GM21447 (cell line): ENCODE measurements at regions not wholly inside any gene's neighbourhood (a gene's known extent, or its start where the extent isn't known, plus 50 kb on each side); places are given as distances from the start of the nearest gene placed in this dataset.
"Not testable (repeated sequence)": the region's sequence is repeated elsewhere in the genome, so short reads cannot be mapped to it uniquely, and the experiment has no call there.

Experiments used
- ATAC-seq: cut with Tn5 transposase; IDR thresholded peaks from one replicate; pipeline ENCODE4 v1.9.1; 2021; ENCODE audit not compliant: unreplicated experiment

- ATAC-seq = no peak
Observed at GRCh38 chr2:31813016-31813415, 197.8 kb downstream of the MEMO1 start.

- peak; percentile 99 for ATAC-seq
Observed at GRCh38 chr2:31812051-31812798, 198.6 kb downstream of the MEMO1 start.

GRCh38 chr2:31811482-31811881 is 199.3 kb downstream of the MEMO1 start:
- no peak for ATAC-seq

GRCh38 chr2:31810200-31810917 is 200.4 kb downstream of the MEMO1 start:
- no peak for ATAC-seq

DNA sequence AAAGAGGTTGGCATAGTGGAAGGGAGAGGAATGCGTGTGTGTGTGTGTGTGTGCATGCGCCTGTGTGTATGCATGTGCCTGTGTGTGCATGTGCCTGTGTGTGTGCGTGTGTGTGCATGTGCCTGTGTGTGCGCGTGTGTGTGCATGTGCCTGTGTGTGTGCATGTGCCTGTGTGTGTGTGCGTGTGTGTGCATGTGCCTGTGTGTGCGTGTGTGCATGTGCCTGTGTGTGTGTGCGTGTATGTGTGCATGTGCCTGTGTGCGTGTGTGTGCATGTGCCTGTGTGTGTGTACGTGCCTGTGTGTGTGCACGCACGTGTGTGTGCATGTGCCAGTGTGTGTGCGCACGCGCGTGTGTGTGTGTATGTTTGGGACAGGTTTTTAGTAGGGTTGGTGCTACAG is 205.1 kb downstream of the MEMO1 start:
- no peak for ATAC-seq

- ATAC-seq = not testable (repeated sequence)
Observed at GRCh38 chr2:31803481-31804153, 207.2 kb downstream of the MEMO1 start.

- ATAC-seq = no peak
Observed at GRCh38 chr2:31802711-31803110, 208.1 kb downstream of the MEMO1 start.

GRCh38 chr2:31799282-31799681 is 211.5 kb downstream of the MEMO1 start:
- ATAC-seq = not testable (repeated sequence)

- no peak for ATAC-seq
Observed at GRCh38 chr2:31788273-31788672, 207.5 kb upstream of the SRD5A2 start.

GRCh38 chr2:31785876-31786275 is 205.1 kb upstream of the SRD5A2 start:
- ATAC-seq = peak; percentile 83

DNA sequence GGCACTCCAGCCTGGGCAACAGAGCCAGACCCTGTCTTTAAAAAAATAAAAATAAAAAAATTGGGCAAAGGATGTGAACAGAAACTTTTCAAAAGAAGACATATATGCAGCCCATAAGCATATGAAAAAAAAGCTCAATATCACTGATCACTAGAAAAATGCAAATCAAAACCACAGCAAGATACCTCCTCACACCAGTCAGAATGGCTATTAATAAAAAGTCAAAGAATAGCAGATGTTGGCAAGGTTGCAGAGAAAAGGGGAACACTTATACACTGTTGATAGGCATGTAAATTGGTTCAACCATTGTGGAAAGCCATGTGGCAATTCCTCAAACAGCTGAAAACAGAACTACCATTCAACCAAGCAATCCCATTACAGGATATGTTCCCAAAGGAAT is 204.1 kb upstream of the SRD5A2 start:
- no peak for ATAC-seq

GRCh38 chr2:31783446-31784091 is 202.8 kb upstream of the SRD5A2 start:
- not testable (repeated sequence) for ATAC-seq

- no peak for ATAC-seq
Observed at GRCh38 chr2:31778153-31778552, 197.4 kb upstream of the SRD5A2 start.

GRCh38 chr2:31770741-31771140 is 190.0 kb upstream of the SRD5A2 start:
- ATAC-seq = no peak

GRCh38 chr2:31765078-31765945 is 184.6 kb upstream of the SRD5A2 start:
- ATAC-seq = no peak

DNA sequence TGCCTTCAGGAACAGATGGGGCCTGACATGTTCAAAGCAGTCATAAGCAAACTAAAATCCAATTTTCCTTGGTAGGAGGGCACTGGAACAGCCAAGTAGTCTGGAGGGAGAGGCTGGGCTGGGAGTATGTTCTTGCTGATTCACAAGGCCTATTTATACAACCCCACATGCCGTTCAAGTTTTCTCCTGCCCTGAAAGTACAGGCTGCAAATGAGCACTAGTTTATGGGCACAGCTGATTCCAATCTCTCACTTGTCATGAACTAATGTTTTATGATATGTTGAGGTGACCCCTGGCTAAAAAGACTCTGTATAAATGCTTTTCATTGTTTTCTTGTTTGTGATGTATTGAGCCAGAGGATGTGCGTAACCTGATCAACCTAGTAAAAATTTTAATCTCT is 183.4 kb upstream of the SRD5A2 start:
- no peak for ATAC-seq

- no peak for ATAC-seq
Observed at GRCh38 chr2:31762085-31762484, 181.3 kb upstream of the SRD5A2 start.

GRCh38 chr2:31757351-31757750 is 176.6 kb upstream of the SRD5A2 start:
- not testable (repeated sequence) for ATAC-seq

GRCh38 chr2:31748746-31749145 is 168.0 kb upstream of the SRD5A2 start:
- not testable (repeated sequence) for ATAC-seq

DNA sequence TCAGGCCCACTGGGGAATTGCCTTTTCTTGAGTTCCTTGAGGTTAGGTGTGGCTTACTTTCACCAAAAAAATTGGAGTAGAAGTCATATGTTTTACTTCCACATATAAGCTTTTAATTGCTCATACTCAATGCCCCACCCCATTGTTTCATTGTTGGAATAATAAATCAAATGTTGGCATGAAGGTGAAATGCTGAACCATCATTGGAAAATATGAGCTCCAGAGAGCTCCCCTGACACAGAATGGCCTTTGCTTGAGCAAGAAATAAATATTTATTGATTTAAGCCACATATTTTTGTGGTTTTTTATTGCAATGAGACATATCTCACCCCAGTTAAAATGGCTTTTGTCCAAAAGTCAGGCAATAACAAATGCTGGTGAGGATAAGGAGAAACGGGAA is 167.3 kb upstream of the SRD5A2 start:
- ATAC-seq = no peak
